ENCODE measurements at regions not wholly inside any gene's neighbourhood (a gene's known extent, or its start where the extent isn't known, plus 50 kb on each side); places are given as distances from the start of the nearest gene placed in this dataset.

DNA sequence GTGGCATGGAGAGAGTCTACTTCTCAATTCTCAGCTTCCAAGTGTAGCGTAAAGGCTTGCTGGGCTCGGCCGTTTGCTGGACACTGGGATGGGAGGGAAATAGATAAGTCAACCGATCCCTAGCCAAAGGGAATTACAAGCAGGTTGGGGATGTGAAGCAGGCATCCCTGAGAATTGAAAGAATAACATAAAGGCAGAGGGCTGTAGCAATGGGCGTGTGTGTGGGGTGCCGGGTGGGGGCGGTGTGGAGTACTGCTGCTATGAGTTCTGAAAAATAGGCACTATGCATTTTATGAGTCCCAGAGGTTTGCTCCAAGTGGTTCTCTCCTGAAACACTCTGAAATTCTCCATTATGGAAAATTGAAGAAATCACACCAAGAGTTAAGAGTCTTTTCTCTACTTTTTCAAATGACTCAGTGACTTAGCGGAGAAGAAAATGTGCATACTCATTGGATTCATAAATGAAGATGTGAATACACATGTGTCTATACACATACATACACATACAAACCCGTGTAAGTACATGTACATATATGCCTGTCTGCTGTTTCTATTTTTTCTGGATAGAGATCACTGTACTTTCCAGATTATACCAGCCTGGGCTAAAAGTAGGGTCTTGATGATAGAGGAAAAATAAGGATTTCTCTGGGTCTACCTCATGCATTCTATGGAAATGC, 65.4 kb downstream of the ADRA2A start:
- ATAC-seq (ENCODE audit: insufficient number of reproducible peaks, low FRiP score, low read depth) (no peak), DNase-seq (ENCODE audit: low spot score) (no peak)
- H3K27me3 ChIP-seq (replicated peaks; ENCODE audit: insufficient read depth) = no peaks in the 10 kb centered on the region
- H3K4me1 ChIP-seq (ENCODE audit: control insufficient read depth in 1 of 2, low read depth in 2 of 2) = no peaks in the 10 kb centered on the region
- H3K36me3 ChIP-seq = no peaks in the 10 kb centered on the region
- H3K27ac ChIP-seq = no peak overlapping the region
- H3K9me3 ChIP-seq = no peaks in the 10 kb centered on the region
- TF ChIP-seq, protein P1, sequence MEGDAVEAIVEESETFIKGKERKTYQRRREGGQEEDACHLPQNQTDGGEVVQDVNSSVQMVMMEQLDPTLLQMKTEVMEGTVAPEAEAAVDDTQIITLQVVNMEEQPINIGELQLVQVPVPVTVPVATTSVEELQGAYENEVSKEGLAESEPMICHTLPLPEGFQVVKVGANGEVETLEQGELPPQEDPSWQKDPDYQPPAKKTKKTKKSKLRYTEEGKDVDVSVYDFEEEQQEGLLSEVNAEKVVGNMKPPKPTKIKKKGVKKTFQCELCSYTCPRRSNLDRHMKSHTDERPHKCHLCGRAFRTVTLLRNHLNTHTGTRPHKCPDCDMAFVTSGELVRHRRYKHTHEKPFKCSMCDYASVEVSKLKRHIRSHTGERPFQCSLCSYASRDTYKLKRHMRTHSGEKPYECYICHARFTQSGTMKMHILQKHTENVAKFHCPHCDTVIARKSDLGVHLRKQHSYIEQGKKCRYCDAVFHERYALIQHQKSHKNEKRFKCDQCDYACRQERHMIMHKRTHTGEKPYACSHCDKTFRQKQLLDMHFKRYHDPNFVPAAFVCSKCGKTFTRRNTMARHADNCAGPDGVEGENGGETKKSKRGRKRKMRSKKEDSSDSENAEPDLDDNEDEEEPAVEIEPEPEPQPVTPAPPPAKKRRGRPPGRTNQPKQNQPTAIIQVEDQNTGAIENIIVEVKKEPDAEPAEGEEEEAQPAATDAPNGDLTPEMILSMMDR (IDR thresholded peaks at IDR 0.05) = no peak
- no peak overlapping the region for H3K4me3 ChIP-seq

DNA sequence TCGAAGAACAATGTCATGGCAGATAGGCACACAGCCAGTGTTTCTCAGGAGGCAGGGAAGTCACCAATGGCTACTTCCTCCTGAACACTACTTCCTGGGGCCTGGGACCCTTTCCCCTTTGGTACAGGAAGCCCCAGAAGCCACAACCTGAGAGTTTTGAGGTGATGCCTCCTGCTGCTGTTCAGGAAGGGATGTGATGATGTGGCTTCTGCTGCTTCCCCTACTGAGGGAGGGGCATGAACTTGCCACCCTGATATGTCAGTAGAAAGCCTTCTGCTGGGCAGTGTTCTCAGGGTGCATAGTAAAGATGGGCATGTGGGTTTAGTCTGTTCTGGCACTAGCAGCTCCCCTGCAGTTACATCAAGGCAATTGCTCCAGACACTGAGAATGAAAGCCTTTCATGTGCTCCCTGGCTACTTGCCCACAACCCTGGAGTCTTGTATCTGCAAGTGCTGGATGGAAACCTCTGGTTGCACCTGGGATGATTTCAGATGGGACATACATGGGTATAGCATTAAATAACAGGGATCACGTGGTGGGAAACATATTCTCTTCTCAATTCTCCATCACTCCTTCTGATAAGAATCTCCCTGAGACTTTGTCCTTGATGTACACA, 69.3 kb downstream of the ADRA2A start:
- no peak overlapping the region for H3K4me3 ChIP-seq
- no peaks in the 10 kb centered on the region for H3K27me3 ChIP-seq (replicated peaks; ENCODE audit: insufficient read depth)
- no peaks in the 10 kb centered on the region for H3K36me3 ChIP-seq
- no peak for ATAC-seq (ENCODE audit: insufficient number of reproducible peaks, low FRiP score, low read depth)
- no peak overlapping the region for H3K27ac ChIP-seq
- H3K9me3 ChIP-seq = no peaks in the 10 kb centered on the region
- TF ChIP-seq, protein P1 (IDR thresholded peaks at IDR 0.05) = no peak
- no peak for DNase-seq (ENCODE audit: low spot score)
- H3K4me1 ChIP-seq (ENCODE audit: control insufficient read depth in 1 of 2, low read depth in 2 of 2) = no peaks in the 10 kb centered on the region

DNA sequence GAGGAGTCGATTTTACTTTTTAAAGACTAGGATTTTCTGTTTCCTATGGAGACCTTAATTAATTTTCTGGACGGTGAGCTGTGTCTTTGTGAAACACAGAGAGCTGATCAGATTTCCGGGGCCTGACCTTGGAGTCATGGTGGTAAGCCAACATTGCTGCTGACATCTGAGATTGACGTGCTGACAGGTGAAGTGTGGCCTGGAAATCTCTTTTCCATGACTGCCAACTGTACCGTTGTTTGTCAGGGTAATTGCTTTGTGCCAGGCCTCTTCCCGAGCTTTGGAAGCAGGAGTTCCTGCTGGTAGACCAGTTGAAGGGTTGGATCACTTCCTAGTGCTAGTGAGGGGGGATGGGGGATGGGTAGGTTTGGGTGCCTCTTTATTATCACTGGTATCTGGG, 71.2 kb downstream of the ADRA2A start:
- Histone ChIP-seq H3K4me1 (ENCODE audit: control insufficient read depth in 1 of 2, low read depth in 2 of 2) (no peaks in the 10 kb centered on the region), H3K27me3 (replicated peaks; ENCODE audit: insufficient read depth) (no peaks in the 10 kb centered on the region), H3K9me3 (no peaks in the 10 kb centered on the region), H3K27ac (no peak overlapping the region), H3K4me3 (no peak overlapping the region), H3K36me3 (no peaks in the 10 kb centered on the region)
- ATAC-seq (ENCODE audit: insufficient number of reproducible peaks, low FRiP score, low read depth) = no peak
- no peak for DNase-seq (ENCODE audit: low spot score)
- TF ChIP-seq, protein P1 (IDR thresholded peaks at IDR 0.05) = no peak

DNA sequence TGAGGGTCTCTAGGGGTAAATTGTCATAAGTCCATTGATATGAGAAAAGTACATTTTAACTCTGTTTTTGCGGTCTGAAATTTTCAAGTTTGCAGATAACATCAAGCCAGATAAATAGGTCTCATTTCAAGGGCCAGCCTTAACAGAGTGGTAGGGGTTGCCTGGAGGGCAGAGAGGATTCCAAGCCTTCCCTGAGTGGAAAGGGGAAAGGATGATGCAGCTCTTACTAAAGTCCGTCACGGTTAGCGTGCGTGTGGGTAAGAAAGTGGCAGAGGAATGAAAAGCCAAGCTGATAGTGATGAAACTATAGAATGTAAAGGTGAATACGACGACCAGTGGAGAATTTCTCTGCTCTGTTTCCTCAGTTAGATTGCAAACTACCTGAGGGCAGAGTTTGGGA, 71.6 kb downstream of the ADRA2A start:
- no peaks in the 10 kb centered on the region for H3K9me3 ChIP-seq
- no peak overlapping the region for H3K27ac ChIP-seq
- TF ChIP-seq, protein P1 (IDR thresholded peaks at IDR 0.05) = no peak
- H3K27me3 ChIP-seq (replicated peaks; ENCODE audit: insufficient read depth) = no peaks in the 10 kb centered on the region
- no peak for DNase-seq (ENCODE audit: low spot score)
- H3K4me1 ChIP-seq (ENCODE audit: control insufficient read depth in 1 of 2, low read depth in 2 of 2) = no peaks in the 10 kb centered on the region
- no peaks in the 10 kb centered on the region for H3K36me3 ChIP-seq
- ATAC-seq (ENCODE audit: insufficient number of reproducible peaks, low FRiP score, low read depth) = no peak
- no peak overlapping the region for H3K4me3 ChIP-seq

DNA sequence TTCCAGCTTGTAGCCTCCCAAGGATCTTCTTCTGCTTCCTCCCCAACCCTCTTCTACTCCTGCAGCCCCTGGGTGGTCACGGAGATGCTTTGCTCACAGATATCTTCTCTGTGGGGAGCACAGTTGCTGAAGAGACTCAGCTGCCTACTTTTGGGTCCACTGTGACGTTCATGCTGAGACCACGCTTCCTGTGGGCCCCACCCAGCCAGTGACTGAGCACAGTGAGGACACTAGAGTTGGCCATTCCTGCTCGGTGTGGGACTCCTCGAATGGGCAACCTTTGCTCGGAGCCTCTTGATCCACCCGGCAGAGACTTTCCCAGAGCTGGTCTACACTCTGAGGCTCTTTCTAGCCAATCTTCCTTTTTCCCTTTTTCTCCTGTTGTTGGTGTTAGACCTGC, 73.9 kb downstream of the ADRA2A start:
- no peak for DNase-seq (ENCODE audit: low spot score)
- TF ChIP-seq, protein P1 (IDR thresholded peaks at IDR 0.05) = no peak
- Histone ChIP-seq H3K4me1 (ENCODE audit: control insufficient read depth in 1 of 2, low read depth in 2 of 2) (no peaks in the 10 kb centered on the region), H3K4me3 (no peak overlapping the region), H3K27me3 (replicated peaks; ENCODE audit: insufficient read depth) (no peaks in the 10 kb centered on the region), H3K9me3 (no peaks in the 10 kb centered on the region), H3K36me3 (no peaks in the 10 kb centered on the region), H3K27ac (no peak overlapping the region)
- no peak for ATAC-seq (ENCODE audit: insufficient number of reproducible peaks, low FRiP score, low read depth)
